HFF-Myc (cell line): ENCODE measurements at regions not wholly inside any gene's neighbourhood (a gene's known extent, or its start where the extent isn't known, plus 50 kb on each side); places are given as distances from the start of the nearest gene placed in this dataset.

ENCODE experiments used
- DNase-seq: peaks from one replicate; pipeline ENCODE4 v3.0.0-alpha.2; 2011; ENCODE audit warnings: low read depth; ENCODE audit errors: extremely low read depth
- H3K4me3 ChIP-seq: replicated peaks from 2 replicates; pipeline ENCODE4 v1.5.1; 2011; ENCODE audit warnings: low read depth, mild to moderate bottlenecking, control low read depth, low read length
- CTCF ChIP-seq: IDR thresholded peaks from 2 replicates; pipeline ENCODE4 v1.5.1; 2012; ENCODE audit warnings: mild to moderate bottlenecking, low read depth, low read length, control low read depth; ENCODE audit errors: missing control alignments

- DNase-seq = no peak
- no peak for TF ChIP-seq CTCF
- H3K4me3 ChIP-seq = no peak overlapping the region
Observed at GRCh38 chr11:92771701-92772100, 197.8 kb upstream of the MTNR1B start.

GRCh38 chr11:92775003-92775676 lies 194.3 kb upstream of the MTNR1B start:
- no peak overlapping the region for H3K4me3 ChIP-seq
- DNase-seq = no peak
- TF ChIP-seq CTCF = no peak

GRCh38 chr11:92776676-92777075 lies 192.8 kb upstream of the MTNR1B start:
- no peak for TF ChIP-seq CTCF
- no peak overlapping the region for H3K4me3 ChIP-seq
- no peak for DNase-seq

GRCh38 chr11:92779746-92780145 lies 189.7 kb upstream of the MTNR1B start:
- TF ChIP-seq CTCF = no peak
- H3K4me3 ChIP-seq = no peak overlapping the region
- DNase-seq = no peak

- TF ChIP-seq CTCF = no peak
- DNase-seq = no peak
- no peak overlapping the region for H3K4me3 ChIP-seq
Observed at GRCh38 chr11:92781151-92781550, 188.3 kb upstream of the MTNR1B start.

- TF ChIP-seq CTCF = no peak
Observed at GRCh38 chr11:92782806-92783205, 186.6 kb upstream of the MTNR1B start.

GRCh38 chr11:92784331-92784730 lies 185.1 kb upstream of the MTNR1B start:
- H3K4me3 ChIP-seq = no peak overlapping the region
- DNase-seq = no peak
- no peak for TF ChIP-seq CTCF

More at GRCh38 chr11:92782806-92783205, 186.6 kb upstream of the MTNR1B start:
- H3K4me3 ChIP-seq = no peak overlapping the region
- DNase-seq = no peak
